ENCODE measurements at regions not wholly inside any gene's neighbourhood (a gene's known extent, or its start where the extent isn't known, plus 50 kb on each side); places are given as distances from the start of the nearest gene placed in this dataset.

DNA sequence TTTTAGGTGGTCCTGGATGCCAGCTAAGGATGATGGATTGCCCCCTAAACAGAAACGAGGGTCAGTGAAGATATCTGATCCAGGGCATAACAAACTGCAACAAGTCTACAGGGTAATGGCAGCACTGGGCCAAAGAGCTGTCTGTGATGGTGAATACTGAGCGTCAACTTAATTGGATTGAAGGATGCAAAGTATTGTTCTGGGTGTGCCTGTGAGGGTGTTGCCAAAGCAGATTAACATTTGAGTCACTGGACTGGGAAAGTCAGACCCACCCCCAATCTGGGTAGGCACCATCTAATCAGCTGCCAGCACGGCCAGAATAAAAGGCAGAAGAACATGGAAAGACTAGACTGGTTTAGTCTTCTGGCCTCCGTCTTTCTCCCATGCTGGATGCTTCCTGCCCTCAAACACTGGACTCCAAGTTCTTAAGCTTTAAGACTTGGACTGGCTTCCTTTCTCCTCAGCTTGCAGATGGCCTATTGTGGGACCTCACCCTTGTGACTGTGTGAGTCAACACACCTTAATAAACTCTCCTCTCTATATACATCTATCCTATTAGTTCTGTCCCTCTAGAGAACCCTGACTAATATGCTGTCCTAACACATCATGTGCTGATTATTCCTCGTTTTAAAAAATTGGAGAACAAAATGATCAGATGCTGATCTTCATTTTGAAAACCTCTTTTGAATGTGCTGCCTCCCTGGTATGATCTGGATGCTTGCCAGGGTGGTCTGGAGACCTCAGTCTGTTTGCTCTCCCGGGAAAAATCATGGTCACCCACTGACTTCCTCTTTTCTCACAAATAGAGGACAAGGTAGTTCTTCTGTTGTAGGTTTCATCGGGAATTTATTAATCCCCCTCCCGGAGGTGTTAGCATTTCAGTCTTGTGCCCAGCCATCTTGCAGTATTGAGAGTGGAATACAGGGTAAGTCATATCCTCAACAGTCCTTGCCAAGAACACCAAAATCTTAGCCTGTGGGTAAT, 234.7 kb downstream of the SETD4 start:
- TF ChIP-seq, protein P1, sequence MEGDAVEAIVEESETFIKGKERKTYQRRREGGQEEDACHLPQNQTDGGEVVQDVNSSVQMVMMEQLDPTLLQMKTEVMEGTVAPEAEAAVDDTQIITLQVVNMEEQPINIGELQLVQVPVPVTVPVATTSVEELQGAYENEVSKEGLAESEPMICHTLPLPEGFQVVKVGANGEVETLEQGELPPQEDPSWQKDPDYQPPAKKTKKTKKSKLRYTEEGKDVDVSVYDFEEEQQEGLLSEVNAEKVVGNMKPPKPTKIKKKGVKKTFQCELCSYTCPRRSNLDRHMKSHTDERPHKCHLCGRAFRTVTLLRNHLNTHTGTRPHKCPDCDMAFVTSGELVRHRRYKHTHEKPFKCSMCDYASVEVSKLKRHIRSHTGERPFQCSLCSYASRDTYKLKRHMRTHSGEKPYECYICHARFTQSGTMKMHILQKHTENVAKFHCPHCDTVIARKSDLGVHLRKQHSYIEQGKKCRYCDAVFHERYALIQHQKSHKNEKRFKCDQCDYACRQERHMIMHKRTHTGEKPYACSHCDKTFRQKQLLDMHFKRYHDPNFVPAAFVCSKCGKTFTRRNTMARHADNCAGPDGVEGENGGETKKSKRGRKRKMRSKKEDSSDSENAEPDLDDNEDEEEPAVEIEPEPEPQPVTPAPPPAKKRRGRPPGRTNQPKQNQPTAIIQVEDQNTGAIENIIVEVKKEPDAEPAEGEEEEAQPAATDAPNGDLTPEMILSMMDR (IDR thresholded peaks at IDR 0.05), result no peak
- TF ChIP-seq POLR2A (IDR thresholded peaks at IDR 0.05), result no peak

Data from adrenal gland (tissue), 5 donors.